DOHH2 (cell line): ENCODE measurements at regions not wholly inside any gene's neighbourhood (a gene's known extent, or its start where the extent isn't known, plus 50 kb on each side); places are given as distances from the start of the nearest gene placed in this dataset.

Source experiments
- EZH2phosphoT487 ChIP-seq: fragments of 200-600 bp; sonication (generic); IDR thresholded peaks from 2 replicates; pipeline ENCODE4 v1.6.1; 2017; ENCODE audit warnings: borderline replicate concordance, mild to moderate bottlenecking, antibody characterized with exemption, low read length, moderate library complexity, mixed read lengths
- TF ChIP-seq, protein P1 (sequence below): fragments of 200-600 bp; sonication (generic); IDR thresholded peaks from one replicate; pipeline ENCODE4 v1.5.1; 2014; ENCODE audit warnings: antibody characterized with exemption, mild to moderate bottlenecking, low read depth, low read length; ENCODE audit not compliant: poor library complexity, severe bottlenecking

DNA sequence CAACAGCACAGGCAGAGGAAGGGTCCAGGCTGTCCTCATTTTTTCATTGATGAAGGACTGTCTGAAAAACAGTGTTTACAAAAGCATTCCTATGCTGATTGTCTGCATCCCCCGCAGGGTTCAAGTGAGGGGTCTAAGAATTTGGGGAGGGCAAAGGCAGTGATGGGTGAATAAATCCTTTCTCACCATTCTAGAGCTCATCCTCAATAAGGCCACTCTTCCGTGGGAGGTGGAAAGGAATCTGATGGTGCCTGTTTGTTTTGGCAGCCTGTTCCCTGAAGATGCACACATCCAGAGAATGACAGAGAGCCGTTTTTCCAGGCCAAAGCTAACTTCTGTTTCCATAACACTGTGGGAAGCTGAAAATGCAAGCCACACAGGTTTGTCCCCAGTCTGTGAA is 164.5 kb downstream of the MOXD1 start:
- TF ChIP-seq, protein P1, sequence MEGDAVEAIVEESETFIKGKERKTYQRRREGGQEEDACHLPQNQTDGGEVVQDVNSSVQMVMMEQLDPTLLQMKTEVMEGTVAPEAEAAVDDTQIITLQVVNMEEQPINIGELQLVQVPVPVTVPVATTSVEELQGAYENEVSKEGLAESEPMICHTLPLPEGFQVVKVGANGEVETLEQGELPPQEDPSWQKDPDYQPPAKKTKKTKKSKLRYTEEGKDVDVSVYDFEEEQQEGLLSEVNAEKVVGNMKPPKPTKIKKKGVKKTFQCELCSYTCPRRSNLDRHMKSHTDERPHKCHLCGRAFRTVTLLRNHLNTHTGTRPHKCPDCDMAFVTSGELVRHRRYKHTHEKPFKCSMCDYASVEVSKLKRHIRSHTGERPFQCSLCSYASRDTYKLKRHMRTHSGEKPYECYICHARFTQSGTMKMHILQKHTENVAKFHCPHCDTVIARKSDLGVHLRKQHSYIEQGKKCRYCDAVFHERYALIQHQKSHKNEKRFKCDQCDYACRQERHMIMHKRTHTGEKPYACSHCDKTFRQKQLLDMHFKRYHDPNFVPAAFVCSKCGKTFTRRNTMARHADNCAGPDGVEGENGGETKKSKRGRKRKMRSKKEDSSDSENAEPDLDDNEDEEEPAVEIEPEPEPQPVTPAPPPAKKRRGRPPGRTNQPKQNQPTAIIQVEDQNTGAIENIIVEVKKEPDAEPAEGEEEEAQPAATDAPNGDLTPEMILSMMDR, result no peak
- TF ChIP-seq EZH2phosphoT487, result no peak
